Heart left ventricle (tissue), 16 donors: ENCODE measurements at regions not wholly inside any gene's neighbourhood (a gene's known extent, or its start where the extent isn't known, plus 50 kb on each side); places are given as distances from the start of the nearest gene placed in this dataset.

Experiments used
- ATAC-seq, 4 donors: fragments of 200-7000 bp; cut with Tn5 transposase; one replicate each; pipeline ENCODE4 v1.9.1; 2020 to 2022; ENCODE audit warnings: moderate library complexity in 4 of 4, mild to moderate bottlenecking in 3 of 4, moderate number of reproducible peaks in 1 of 4
- DNase-seq, 5 donors: peaks; one replicate each; pipeline ENCODE4 v3.0.0-alpha.2; 2020
- H3K27ac ChIP-seq, 12 donors: fragments of 200-600 bp; sonication (generic) in 4 of 12; one replicate each; pipeline versions ENCODE4 v1.5.0 to v1.8.0; 2016 to 2022; ENCODE audit warnings: mild to moderate bottlenecking in 2 of 12
- H3K27me3 ChIP-seq, 9 donors: fragments of 200-600 bp; sonication (generic) in 2 of 9; one replicate each; pipeline versions ENCODE4 v1.5.1 to v1.8.0; 2016 to 2022; ENCODE audit warnings: mild to moderate bottlenecking in 3 of 9
- H3K36me3 ChIP-seq, 9 donors: fragments of 200-600 bp; sonication (generic) in 2 of 9; one replicate each; pipeline versions ENCODE4 v1.5.0 to v1.8.0; 2018 to 2022; ENCODE audit warnings: mild to moderate bottlenecking in 2 of 9
- H3K4me1 ChIP-seq, 12 donors: fragments of 200-600 bp; sonication (generic) in 4 of 12; one replicate each; pipeline versions ENCODE4 v1.5.0 to v1.8.0; 2016 to 2022; ENCODE audit warnings: mild to moderate bottlenecking in 3 of 12
- H3K4me3 ChIP-seq, 12 donors: fragments of 200-600 bp; sonication (generic) in 4 of 12; one replicate each; pipeline versions ENCODE4 v1.5.0 to v1.8.0; 2017 to 2022; ENCODE audit warnings: mild to moderate bottlenecking in 9 of 12, moderate library complexity in 4 of 12
- H3K9me3 ChIP-seq, 12 donors: fragments of 200-600 bp; sonication (generic) in 4 of 12; one replicate each; pipeline versions ENCODE4 v1.5.0 to v1.8.0; 2016 to 2022; ENCODE audit warnings: mild to moderate bottlenecking in 1 of 12
- POLR2A ChIP-seq, 2 donors: fragments of 450-650 bp; IDR thresholded peaks; one replicate each; pipeline ENCODE4 v1.6.1; 2017; ENCODE audit warnings: antibody characterized with exemption in 2 of 2, mild to moderate bottlenecking in 2 of 2, moderate library complexity in 2 of 2
- WGBS, 4 donors: extraction: QIAGEN DNeasy Blood & Tissue Kit in 2 of 4; methylation state at CpG; one replicate each; pipeline versions ENCODE4 v1.1.5 to v1.1.7; 2013 to 2018; 5-methylcytosine and 5-hydroxymethylcytosine counted together
- intact Hi-C, 10 donors: fragments of 100-400 bp; cut with DNase I; formaldehyde crosslinking; loops; one replicate each; pipeline versions ENCODE4 v1.11.1 to v1.14.2; 2022
- TF ChIP-seq, protein P1 (sequence below), 12 donors: fragments of 200-600 bp; sonication (generic) in 4 of 12; IDR thresholded peaks; one replicate each; pipeline versions ENCODE4 v1.5.0 to v1.8.0; 2018 to 2022; ENCODE audit warnings: antibody characterized with exemption in 12 of 12, mild to moderate bottlenecking in 5 of 12
- donor health status: ischemic (EF 13 %, LVEDD 7.1; RV severe dilation, severe dysfunction).
- donor health status: healthy with polysubstance abuse.
- donor health status: DM: no; HTN: yes; CAD: no.
- donor health status: DM: no; HTN: no; CAD: no.
- donor health status: ischemic (EF 25% LVEDD 6.9; RV normal size, moderate dysfunction).
- donor health status: ischemic (EF 25% LVEDD 5.7; RV mildly dilated, moderate dysfunction).
- donor health status: healthy.
- donor health status: DM: yes; HTN: yes; CAD: no.
- donor health status: ischemic (EF 35%, LVEDD 5.7; RV mildly dilated, moderate dysfunction).
- donor health status: nonischemic (EF 11% LVEDD 7.7; RV severe dilation, severe dysfunction).
- donor health status: DM: yes; HTN: yes; CAD: no.
- donor health status: PGD.
- donor health status: ischemic (EF 29% LVEDD 5.4; RV normal size, mild dysfunction).
- donor health status: nonischemic (EF 23%, LVEDD 6.1; RV moderate dilation, normal function).

DNA sequence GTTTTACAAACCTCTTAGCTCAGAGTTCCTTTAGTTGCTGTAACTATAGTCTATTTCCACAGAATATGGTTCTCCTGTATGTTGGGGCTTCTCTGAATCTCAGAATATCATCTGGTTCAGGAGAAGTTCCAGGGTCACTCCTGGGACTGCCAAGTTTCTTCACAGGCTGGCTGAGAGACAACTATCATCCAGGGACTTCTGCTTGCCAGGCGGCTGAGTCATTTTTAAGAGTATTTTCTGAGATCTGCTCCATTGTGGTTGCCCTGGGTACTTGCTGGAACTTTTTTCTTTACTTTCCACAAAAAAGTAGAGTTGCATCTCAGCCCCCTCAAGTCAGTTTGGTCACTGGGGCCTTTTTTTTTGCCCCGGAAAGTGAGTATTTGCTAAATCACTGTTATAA, 566.5 kb downstream of the LRRC70 start:
- no peaks in the 10 kb centered on the region for H3K4me1 ChIP-seq
- no peaks in the 10 kb centered on the region for H3K9me3 ChIP-seq
- intact Hi-C loops = no loop called here
- TF ChIP-seq, protein P1, sequence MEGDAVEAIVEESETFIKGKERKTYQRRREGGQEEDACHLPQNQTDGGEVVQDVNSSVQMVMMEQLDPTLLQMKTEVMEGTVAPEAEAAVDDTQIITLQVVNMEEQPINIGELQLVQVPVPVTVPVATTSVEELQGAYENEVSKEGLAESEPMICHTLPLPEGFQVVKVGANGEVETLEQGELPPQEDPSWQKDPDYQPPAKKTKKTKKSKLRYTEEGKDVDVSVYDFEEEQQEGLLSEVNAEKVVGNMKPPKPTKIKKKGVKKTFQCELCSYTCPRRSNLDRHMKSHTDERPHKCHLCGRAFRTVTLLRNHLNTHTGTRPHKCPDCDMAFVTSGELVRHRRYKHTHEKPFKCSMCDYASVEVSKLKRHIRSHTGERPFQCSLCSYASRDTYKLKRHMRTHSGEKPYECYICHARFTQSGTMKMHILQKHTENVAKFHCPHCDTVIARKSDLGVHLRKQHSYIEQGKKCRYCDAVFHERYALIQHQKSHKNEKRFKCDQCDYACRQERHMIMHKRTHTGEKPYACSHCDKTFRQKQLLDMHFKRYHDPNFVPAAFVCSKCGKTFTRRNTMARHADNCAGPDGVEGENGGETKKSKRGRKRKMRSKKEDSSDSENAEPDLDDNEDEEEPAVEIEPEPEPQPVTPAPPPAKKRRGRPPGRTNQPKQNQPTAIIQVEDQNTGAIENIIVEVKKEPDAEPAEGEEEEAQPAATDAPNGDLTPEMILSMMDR (IDR thresholded peaks at IDR 0.05) = no peak
- no peak for TF ChIP-seq POLR2A (IDR thresholded peaks at IDR 0.05)
- ATAC-seq = peak in 1 of 4 donors; percentile 59
- no peak overlapping the region for H3K27ac ChIP-seq
- DNase-seq = no peak
- H3K36me3 ChIP-seq = no peaks in the 10 kb centered on the region
- H3K27me3 ChIP-seq = no peaks in the 10 kb centered on the region
- WGBS, 4 donors = 69 to 80% (median 74%) methylated on average over 2 of the region's 2 CpGs
- H3K4me3 ChIP-seq = no peak overlapping the region

DNA sequence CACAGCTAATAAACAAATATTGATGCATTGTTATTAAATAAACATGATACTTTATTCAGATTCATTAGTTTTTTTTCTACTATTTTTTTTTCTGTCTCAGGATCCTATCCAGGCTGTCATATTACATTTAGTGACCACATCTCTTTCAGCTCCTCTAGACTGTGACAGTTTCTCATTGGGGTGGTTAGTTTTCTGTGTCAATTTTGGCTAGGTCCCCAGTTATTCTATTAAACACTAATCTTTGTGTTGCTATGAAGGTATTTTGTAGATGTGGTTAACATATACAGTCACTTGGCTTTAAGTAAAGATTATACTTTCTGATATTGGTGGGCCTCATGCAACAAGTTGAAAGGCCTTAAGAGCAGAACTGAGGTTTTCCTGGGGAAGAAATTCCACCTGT, 563.0 kb downstream of the LRRC70 start:
- ATAC-seq = no peak
- Histone ChIP-seq H3K9me3 (no peaks in the 10 kb centered on the region), H3K27ac (no peak overlapping the region), H3K4me3 (no peak overlapping the region), H3K27me3 (no peaks in the 10 kb centered on the region), H3K36me3 (no peaks in the 10 kb centered on the region), H3K4me1 (no peaks in the 10 kb centered on the region)
- intact Hi-C loops = no loop called here
- TF ChIP-seq, protein P1 (IDR thresholded peaks at IDR 0.05) = no peak
- no peak for TF ChIP-seq POLR2A (IDR thresholded peaks at IDR 0.05)
- no peak for DNase-seq

DNA sequence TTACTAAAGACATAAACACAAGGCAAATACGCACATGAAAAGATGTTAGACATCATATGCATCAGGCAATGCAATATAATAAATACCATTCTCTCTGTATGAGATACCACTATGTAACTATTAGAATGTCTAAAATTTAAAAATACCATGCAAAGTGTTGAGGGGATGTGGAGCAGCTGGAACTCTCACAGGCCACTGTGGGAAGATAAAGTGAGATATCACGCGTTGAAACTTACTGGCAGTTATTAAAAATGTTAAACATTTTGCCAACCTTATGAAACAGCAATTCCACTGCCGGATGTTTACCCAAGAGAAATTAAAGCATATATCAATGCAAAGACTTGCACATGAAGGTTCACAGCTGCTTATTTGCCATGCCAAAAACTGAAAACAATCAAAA, 556.7 kb downstream of the LRRC70 start:
- no peak overlapping the region for H3K4me3 ChIP-seq
- no peaks in the 10 kb centered on the region for H3K36me3 ChIP-seq
- no peak for TF ChIP-seq POLR2A (IDR thresholded peaks at IDR 0.05)
- TF ChIP-seq, protein P1 (IDR thresholded peaks at IDR 0.05) = no peak
- ATAC-seq (no peak), DNase-seq (no peak)
- intact Hi-C loops = no loop called here
- WGBS, 4 donors = 53 to 72% (median 67%) methylated on average over 4 of the region's 4 CpGs
- H3K27ac ChIP-seq = no peak overlapping the region
- H3K27me3 ChIP-seq = no peaks in the 10 kb centered on the region
- no peaks in the 10 kb centered on the region for H3K9me3 ChIP-seq
- no peaks in the 10 kb centered on the region for H3K4me1 ChIP-seq

- TF ChIP-seq, protein P1 (IDR thresholded peaks at IDR 0.05) = no peak
- TF ChIP-seq POLR2A (IDR thresholded peaks at IDR 0.05) = no peak
- Histone ChIP-seq H3K36me3 (no peaks in the 10 kb centered on the region), H3K27me3 (no peaks in the 10 kb centered on the region), H3K4me3 (no peak overlapping the region), H3K27ac (no peak overlapping the region), H3K9me3 (no peaks in the 10 kb centered on the region), H3K4me1 (peaks cover 0 to 19% (median 0%) of the 10 kb centered on the region in 12 donors)
- intact Hi-C loops = no loop called here
- 84 to 96% (median 95%) methylated on average over 3 of the region's 3 CpGs for WGBS, 4 donors
- ATAC-seq (peak in 1 of 4 donors; percentile 10), DNase-seq (no peak)
These were observed 553.1 kb downstream of the LRRC70 start for GRCh38 chr5:63131626-63132285.
